ENCODE measurements at regions not wholly inside any gene's neighbourhood (a gene's known extent, or its start where the extent isn't known, plus 50 kb on each side); places are given as distances from the start of the nearest gene placed in this dataset.

DNA sequence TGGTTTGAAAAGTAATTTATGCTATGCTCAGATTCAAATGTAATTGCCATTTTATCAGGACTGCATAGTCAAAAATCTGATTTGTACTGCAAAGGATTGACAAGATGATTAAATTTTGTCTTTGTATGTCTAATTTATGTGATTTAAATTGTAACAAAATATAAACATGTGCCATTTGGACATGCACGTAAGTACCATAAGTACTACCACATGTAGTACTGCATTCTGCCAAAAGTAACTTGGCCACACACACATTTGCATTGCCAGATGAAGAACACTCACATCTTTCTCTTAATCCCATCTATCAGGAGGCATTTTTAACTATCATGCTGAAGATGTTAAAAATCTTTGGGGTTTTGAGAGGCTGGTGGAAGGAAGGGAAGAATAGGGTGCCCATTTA is 133.3 kb downstream of the KLF12 start:
- peaks cover 2% of the 10 kb centered on the region for H3K36me3 Mint-ChIP-seq (ENCODE audit: low read depth)

DNA sequence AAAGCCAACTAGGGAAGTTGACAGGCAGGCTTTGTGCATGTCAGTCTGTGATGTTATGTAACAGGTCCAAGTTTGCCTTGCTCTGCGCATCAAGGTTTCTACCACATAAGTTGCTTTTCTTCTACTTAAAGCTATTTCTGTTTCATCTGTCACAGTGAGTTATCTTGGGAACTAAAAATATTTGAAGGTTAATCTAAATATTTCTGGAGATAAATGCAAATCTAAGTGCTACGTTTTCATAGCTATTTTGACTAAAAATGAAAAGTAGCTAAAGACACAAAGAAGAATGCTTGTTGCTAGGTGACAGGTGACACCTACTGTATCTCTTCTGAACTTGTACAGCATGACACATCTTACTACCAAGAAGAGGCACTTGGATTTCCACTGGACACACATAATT is 135.6 kb downstream of the KLF12 start:
- ATAC-seq = no peak

More for the DNA sequence above, 133.3 kb downstream of the KLF12 start:
- DNase-seq = no peak
- H3K27me3 Mint-ChIP-seq (ENCODE audit: low read depth) = no peaks in the 10 kb centered on the region
- H3K9me3 Mint-ChIP-seq (ENCODE audit: insufficient read depth) = no peaks in the 10 kb centered on the region
- ATAC-seq = no peak
- H3K4me1 Mint-ChIP-seq (ENCODE audit: low read depth) = peaks cover 12% of the 10 kb centered on the region
- no peak overlapping the region for H3K27ac Mint-ChIP-seq
- no peak overlapping the region for H3K4me3 Mint-ChIP-seq
- POLR2A ChIA-PET = no interaction called here
- CTCF ChIA-PET = interaction anchor here (0.9 to 1.2 kb wide), 2 partner anchors 15 to 286 kb away, joined by 3 to 4 read pairs; no protein-coding TSS in a partner anchor

DNA sequence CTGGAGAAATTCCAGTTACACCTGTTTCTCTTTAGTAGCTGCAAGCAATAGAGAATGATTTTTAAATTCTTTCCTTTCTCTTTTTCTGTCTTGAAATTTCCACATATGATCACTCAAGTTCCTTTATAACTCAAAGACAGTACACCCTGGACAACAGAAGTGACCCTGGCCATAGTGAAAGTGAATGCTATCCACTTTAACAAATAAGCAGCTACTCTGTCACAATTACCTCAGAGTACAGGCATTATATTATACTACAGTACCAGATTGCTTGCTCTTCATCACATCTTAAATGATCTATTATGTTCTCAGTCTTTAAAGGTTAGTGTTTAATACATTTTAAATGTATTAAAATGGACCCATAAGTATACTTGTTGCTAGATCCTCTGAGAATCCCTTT is 136.2 kb downstream of the KLF12 start:
- H3K4me1 Mint-ChIP-seq (ENCODE audit: low read depth) = peaks cover 9% of the 10 kb centered on the region
- no peaks in the 10 kb centered on the region for H3K9me3 Mint-ChIP-seq (ENCODE audit: insufficient read depth)
- no peak overlapping the region for H3K27ac Mint-ChIP-seq
- POLR2A ChIA-PET = no interaction called here
- DNase-seq = no peak
- no peak overlapping the region for H3K4me3 Mint-ChIP-seq
- H3K27me3 Mint-ChIP-seq (ENCODE audit: low read depth) = no peaks in the 10 kb centered on the region
- CTCF ChIA-PET = interaction anchor here (0.7 to 1.9 kb wide), 2 partner anchors 12 to 289 kb away, joined by 3 to 8 read pairs; no protein-coding TSS in a partner anchor
- ATAC-seq = no peak
- H3K36me3 Mint-ChIP-seq (ENCODE audit: low read depth) = peaks cover 10% of the 10 kb centered on the region

More for the DNA sequence above, 135.6 kb downstream of the KLF12 start:
- POLR2A ChIA-PET = no interaction called here
- Mint-ChIP-seq H3K4me3 (no peak overlapping the region), H3K36me3 (ENCODE audit: low read depth) (peaks cover 9% of the 10 kb centered on the region), H3K4me1 (ENCODE audit: low read depth) (peaks cover 9% of the 10 kb centered on the region), H3K9me3 (ENCODE audit: insufficient read depth) (no peaks in the 10 kb centered on the region), H3K27me3 (ENCODE audit: low read depth) (no peaks in the 10 kb centered on the region), H3K27ac (no peak overlapping the region)
- CTCF ChIA-PET = interaction anchor here (1.9 kb wide), 1 partner anchor 13 kb away, joined by 8 read pairs; no protein-coding TSS in a partner anchor
- DNase-seq = no peak

DNA sequence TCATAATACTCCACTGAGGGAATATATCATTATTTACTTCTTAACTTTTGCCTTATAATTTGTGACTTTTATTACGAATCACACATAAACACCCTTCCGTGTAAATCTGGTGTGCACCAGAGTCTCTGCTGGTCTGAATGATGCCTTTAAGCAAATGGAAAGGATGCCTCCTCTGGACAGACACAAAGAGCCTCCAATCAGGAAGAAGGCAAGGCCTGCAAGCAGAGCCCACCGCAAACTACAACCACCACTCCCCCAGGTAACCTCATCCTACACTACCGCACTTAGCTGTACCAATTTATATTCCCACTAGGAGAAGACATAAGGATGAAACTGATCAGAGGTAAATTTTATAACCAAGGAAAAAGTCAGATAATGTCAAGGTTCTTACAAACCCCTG is 137.6 kb downstream of the KLF12 start:
- Mint-ChIP-seq H3K4me1 (ENCODE audit: low read depth) (peaks cover 9% of the 10 kb centered on the region), H3K36me3 (ENCODE audit: low read depth) (peaks cover 16% of the 10 kb centered on the region), H3K9me3 (ENCODE audit: insufficient read depth) (no peaks in the 10 kb centered on the region), H3K4me3 (no peak overlapping the region), H3K27ac (no peak overlapping the region), H3K27me3 (ENCODE audit: low read depth) (no peaks in the 10 kb centered on the region)
- ChIA-PET CTCF (no interaction called here), POLR2A (no interaction called here)
- DNase-seq (no peak), ATAC-seq (no peak)

DNA sequence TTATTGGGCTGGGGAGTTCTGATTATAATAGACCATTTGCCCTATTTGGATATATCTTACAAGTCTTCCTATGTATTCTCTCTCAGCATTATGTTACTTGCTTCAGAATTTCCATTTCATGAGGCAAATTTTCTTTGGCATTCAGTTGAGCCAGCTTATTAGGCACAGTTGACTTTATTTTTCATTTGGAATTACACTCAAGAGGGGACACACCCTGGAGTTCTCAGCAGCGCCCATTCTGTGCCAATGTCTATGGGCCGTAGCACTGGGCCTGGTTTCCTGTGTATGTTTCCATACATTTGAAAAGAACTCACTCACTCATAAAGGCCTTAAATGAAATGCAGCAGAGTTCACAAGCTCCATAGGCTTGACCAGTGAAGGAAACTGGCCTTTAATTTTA is 138.5 kb downstream of the KLF12 start:
- peaks cover 9% of the 10 kb centered on the region for H3K4me1 Mint-ChIP-seq (ENCODE audit: low read depth)
- ATAC-seq (no peak), DNase-seq (no peak)
- H3K4me3 Mint-ChIP-seq = no peak overlapping the region
- no peak overlapping the region for H3K27ac Mint-ChIP-seq
- ChIA-PET POLR2A (no interaction called here), CTCF (no interaction called here)
- no peaks in the 10 kb centered on the region for H3K9me3 Mint-ChIP-seq (ENCODE audit: insufficient read depth)
- H3K27me3 Mint-ChIP-seq (ENCODE audit: low read depth) = no peaks in the 10 kb centered on the region
- peaks cover 23% of the 10 kb centered on the region for H3K36me3 Mint-ChIP-seq (ENCODE audit: low read depth)

DNA sequence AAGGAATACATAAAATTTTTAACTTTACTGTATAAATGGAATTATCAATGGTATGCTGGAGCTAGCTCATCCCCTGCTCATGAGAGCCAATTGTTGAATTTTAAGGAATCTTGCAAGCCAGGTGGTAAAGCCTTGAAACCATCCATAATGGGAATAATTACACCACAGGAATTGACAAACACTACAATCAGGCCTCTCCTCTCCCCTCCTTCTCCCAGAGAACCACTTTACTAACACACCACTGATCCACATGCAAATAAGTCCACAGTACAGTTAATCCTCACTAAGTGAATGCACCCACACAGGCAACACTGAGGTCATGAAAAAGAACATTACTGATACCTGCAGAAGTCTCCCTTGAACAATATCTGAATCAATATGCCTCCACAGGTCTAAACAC is 140.5 kb downstream of the KLF12 start:
- CTCF ChIA-PET = no interaction called here
- Mint-ChIP-seq H3K9me3 (ENCODE audit: insufficient read depth) (no peaks in the 10 kb centered on the region), H3K36me3 (ENCODE audit: low read depth) (peaks cover 26% of the 10 kb centered on the region), H3K4me3 (no peak overlapping the region), H3K27me3 (ENCODE audit: low read depth) (no peaks in the 10 kb centered on the region), H3K4me1 (ENCODE audit: low read depth) (peaks cover 6% of the 10 kb centered on the region), H3K27ac (no peak overlapping the region)
- POLR2A ChIA-PET = no interaction called here
- no peak for ATAC-seq
- DNase-seq = no peak

DNA sequence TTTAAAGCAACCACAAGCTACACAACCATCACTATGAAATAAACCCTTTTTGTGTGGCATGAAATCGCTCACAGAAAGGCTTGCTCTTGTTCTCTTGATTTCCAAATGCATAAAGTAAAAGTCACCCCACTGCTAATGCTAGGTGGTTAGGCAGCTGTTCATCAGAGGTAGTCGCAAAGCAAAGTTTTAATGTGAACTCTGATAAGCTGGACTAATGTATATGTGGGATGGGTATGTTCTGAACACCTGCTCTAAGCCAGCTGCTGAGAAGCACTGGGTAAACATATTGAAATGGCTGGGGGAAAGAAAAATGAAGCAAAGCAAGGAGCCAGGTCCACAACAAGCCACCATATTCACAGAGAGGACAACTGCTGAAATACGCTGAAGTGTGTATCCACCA is 142.3 kb downstream of the KLF12 start:
- Mint-ChIP-seq H3K9me3 (ENCODE audit: insufficient read depth) (no peaks in the 10 kb centered on the region), H3K4me3 (no peak overlapping the region), H3K36me3 (ENCODE audit: low read depth) (peaks cover 27% of the 10 kb centered on the region), H3K27me3 (ENCODE audit: low read depth) (no peaks in the 10 kb centered on the region), H3K4me1 (ENCODE audit: low read depth) (peaks cover 16% of the 10 kb centered on the region), H3K27ac (no peak overlapping the region)
- POLR2A ChIA-PET = interaction anchor here (0.7 kb wide), 2 partner anchors 8 to 12 kb away, joined by 3 read pairs; no protein-coding TSS in a partner anchor
- no peak for ATAC-seq
- CTCF ChIA-PET = interaction anchor here (1.6 kb wide), 1 partner anchor 8 kb away, joined by 5 read pairs; no protein-coding TSS in a partner anchor
- no peak for DNase-seq

DNA sequence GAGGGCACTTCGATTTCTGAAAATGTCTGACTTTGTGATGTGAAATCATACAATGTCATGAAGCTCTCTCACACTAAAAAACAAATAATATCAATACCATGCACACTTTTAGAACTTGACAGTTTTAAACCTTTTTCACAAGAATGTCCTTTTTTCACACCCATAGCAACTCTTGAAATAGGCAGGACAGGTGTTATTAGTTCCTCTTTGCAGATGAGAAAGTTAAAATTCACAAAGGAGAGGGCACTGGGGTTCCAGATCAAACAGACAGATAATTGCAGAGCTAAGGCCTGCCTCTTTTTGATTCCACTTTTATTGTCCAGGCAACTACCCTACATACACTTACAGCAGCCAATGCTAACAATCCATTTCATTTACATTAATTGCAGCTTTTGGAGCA is 142.8 kb downstream of the KLF12 start:
- ATAC-seq (no peak), DNase-seq (no peak)
- CTCF ChIA-PET = interaction anchor here (1.6 to 2.1 kb wide), 2 partner anchors 8 to 295 kb away, joined by 5 to 6 read pairs; no protein-coding TSS in a partner anchor
- peaks cover 27% of the 10 kb centered on the region for H3K36me3 Mint-ChIP-seq (ENCODE audit: low read depth)
- peaks cover 20% of the 10 kb centered on the region for H3K4me1 Mint-ChIP-seq (ENCODE audit: low read depth)
- H3K9me3 Mint-ChIP-seq (ENCODE audit: insufficient read depth) = no peaks in the 10 kb centered on the region
- no peaks in the 10 kb centered on the region for H3K27me3 Mint-ChIP-seq (ENCODE audit: low read depth)
- H3K27ac Mint-ChIP-seq = no peak overlapping the region
- POLR2A ChIA-PET = no interaction called here
- no peak overlapping the region for H3K4me3 Mint-ChIP-seq

DNA sequence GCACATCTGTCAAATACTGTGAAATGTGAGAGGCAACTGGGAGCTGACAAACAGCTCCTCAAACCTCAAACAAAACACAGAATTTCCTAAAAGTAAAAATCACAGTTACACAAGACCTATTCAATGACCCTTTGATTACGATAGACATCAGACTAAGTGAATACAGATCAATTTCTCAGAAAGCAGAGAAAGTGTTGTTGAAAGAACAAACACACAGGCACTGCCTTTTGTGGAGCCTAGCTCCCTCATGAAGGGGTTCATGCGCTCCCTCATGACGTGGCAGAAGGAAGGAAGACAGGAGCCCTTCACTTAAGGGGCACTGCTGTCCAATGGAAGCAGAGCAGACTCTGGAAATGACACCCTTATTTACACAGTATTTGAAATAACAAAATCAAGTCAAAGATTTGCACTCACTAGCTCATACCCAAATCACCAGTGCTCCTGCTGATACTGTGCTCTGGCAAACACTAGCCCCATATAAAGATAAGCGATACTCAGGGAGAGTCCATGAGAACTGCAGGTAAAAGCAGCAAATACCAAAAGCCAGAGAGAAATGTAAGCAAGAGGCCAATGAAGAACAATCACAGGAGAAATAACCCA is 144.9 kb downstream of the KLF12 start:
- POLR2A ChIA-PET = interaction anchor here (0.6 kb wide), 1 partner anchor 42 kb away, joined by 3 read pairs; no protein-coding TSS in a partner anchor
- Mint-ChIP-seq H3K4me1 (ENCODE audit: low read depth) (peaks cover 36% of the 10 kb centered on the region), H3K27ac (no peak overlapping the region), H3K27me3 (ENCODE audit: low read depth) (no peaks in the 10 kb centered on the region), H3K4me3 (no peak overlapping the region), H3K9me3 (ENCODE audit: insufficient read depth) (no peaks in the 10 kb centered on the region), H3K36me3 (ENCODE audit: low read depth) (peaks cover 29% of the 10 kb centered on the region)
- ATAC-seq (no peak), DNase-seq (no peak)
- CTCF ChIA-PET = interaction anchor here (2.1 kb wide), 1 partner anchor 297 kb away, joined by 6 read pairs; no protein-coding TSS in a partner anchor

DNA sequence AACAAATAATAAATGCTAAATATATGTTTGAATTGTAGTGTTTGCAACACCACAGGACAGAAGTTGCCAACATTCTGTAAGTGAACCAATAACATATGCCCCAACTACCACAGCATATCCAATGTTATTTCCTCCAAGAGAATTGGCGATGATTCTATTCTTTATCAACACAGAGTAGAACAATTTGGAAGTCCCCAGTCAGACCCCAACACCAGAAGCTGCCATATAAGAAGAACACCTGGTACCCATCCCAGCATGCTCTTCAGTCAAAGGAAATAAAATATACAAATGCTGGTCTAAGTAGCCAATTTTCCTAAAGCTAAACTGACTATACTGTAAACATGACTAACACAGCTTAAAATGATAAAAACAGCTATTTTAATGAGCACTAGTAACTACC is 145.7 kb downstream of the KLF12 start:
- peaks cover 25% of the 10 kb centered on the region for H3K36me3 Mint-ChIP-seq (ENCODE audit: low read depth)
- peaks cover 37% of the 10 kb centered on the region for H3K4me1 Mint-ChIP-seq (ENCODE audit: low read depth)
- no peak for ATAC-seq
- H3K9me3 Mint-ChIP-seq (ENCODE audit: insufficient read depth) = no peaks in the 10 kb centered on the region
- H3K4me3 Mint-ChIP-seq = no peak overlapping the region
- ChIA-PET CTCF (no interaction called here), POLR2A (interaction anchor here (1.0 kb wide), 1 partner anchor 146 kb away, joined by 4 read pairs; the partner anchor contains the start of gene KLF12)
- no peak overlapping the region for H3K27ac Mint-ChIP-seq
- no peak for DNase-seq
- H3K27me3 Mint-ChIP-seq (ENCODE audit: low read depth) = no peaks in the 10 kb centered on the region

DNA sequence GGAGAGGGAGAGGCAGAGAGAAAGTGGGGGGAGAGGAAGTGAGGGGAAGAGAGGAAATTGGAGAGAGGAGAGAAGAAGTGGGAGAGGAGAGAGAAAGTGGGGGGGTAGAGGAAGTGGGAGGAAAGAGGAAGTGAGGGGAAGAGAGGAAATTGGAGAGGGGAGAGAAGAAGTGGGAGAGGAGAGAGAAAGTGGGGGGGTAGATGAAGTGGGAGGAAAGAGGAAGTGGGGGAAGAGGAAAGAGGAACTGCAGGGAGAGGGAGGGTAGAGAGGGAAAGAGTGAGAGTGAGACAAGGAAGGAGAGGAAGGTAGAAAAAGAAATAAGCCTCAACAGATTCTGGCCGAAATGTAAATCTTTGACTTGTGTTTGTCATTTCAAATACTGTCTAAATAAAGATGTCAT is 146.6 kb downstream of the KLF12 start:
- Mint-ChIP-seq H3K4me3 (no peak overlapping the region), H3K27ac (no peak overlapping the region), H3K4me1 (ENCODE audit: low read depth) (peaks cover 37% of the 10 kb centered on the region), H3K36me3 (ENCODE audit: low read depth) (peaks cover 23% of the 10 kb centered on the region), H3K27me3 (ENCODE audit: low read depth) (no peaks in the 10 kb centered on the region), H3K9me3 (ENCODE audit: insufficient read depth) (no peaks in the 10 kb centered on the region)
- DNase-seq (no peak), ATAC-seq (no peak)
- CTCF ChIA-PET = no interaction called here
- POLR2A ChIA-PET = interaction anchor here (1.0 kb wide), 1 partner anchor 146 kb away, joined by 4 read pairs; the partner anchor contains the start of gene KLF12

DNA sequence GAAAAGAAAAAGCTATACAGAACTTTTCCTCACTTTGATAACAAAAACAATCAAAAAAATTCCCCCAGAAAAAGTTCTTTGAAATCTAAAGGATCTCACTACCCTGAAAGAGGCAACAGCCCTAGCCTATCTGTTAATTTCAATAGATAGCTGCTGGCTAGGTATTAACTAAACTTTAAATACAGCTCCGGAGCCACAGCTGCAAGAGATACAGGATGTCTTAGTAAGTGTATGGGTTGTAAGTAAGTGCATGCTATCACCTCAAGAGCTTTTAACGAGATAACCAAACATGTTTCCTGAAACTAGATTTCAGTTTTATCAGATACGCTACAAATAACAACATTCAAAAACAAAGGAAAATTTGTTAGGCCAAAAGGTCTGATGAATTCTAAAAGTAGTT is 148.4 kb downstream of the KLF12 start:
- ATAC-seq (peak; percentile 43), DNase-seq (no peak)
- Mint-ChIP-seq H3K27me3 (ENCODE audit: low read depth) (no peaks in the 10 kb centered on the region), H3K9me3 (ENCODE audit: insufficient read depth) (no peaks in the 10 kb centered on the region), H3K4me3 (peak overlapping the region; percentile 66), H3K27ac (peak overlapping the region; percentile 85), H3K4me1 (ENCODE audit: low read depth) (peaks cover 37% of the 10 kb centered on the region), H3K36me3 (ENCODE audit: low read depth) (peaks cover 11% of the 10 kb centered on the region)
- ChIA-PET POLR2A (interaction anchor here (1.6 kb wide), 1 partner anchor 149 kb away, joined by 9 read pairs; the partner anchor contains the start of gene KLF12), CTCF (interaction anchor here (0.7 to 2.7 kb wide), 10 partner anchors 9 to 302 kb away, joined by 3 to 13 read pairs (median 3); no protein-coding TSS in a partner anchor)
